IMR-90 (cell line): ENCODE measurements at regions not wholly inside any gene's neighbourhood (a gene's known extent, or its start where the extent isn't known, plus 50 kb on each side); places are given as distances from the start of the nearest gene placed in this dataset.

ENCODE experiments used
- BHLHE40 ChIP-seq: fragments of 150-350 bp; IDR thresholded peaks from 2 replicates; pipeline ENCODE4 v1.6.1; 2016; ENCODE audit warnings: mild to moderate bottlenecking, low read depth, low read length
- CHD1 ChIP-seq: IDR thresholded peaks from 2 replicates; pipeline ENCODE4 v1.6.1; 2012; ENCODE audit warnings: low read depth, low read length, improper control_type of control experiment
- CTCF ChIP-seq: conservative IDR thresholded peaks from 2 replicates; pipeline ENCODE4 v1.5.1; 2012; ENCODE audit warnings: mild to moderate bottlenecking, low read depth, low read length, improper control_type of control experiment
- MXI1 ChIP-seq: IDR thresholded peaks from 2 replicates; pipeline ENCODE4 v1.6.1; 2012; ENCODE audit warnings: low read depth, mild to moderate bottlenecking, low read length, moderate library complexity, borderline replicate concordance
- POLR2A ChIP-seq: IDR thresholded peaks from 2 replicates; pipeline ENCODE4 v1.6.1; 2012; ENCODE audit warnings: mild to moderate bottlenecking, low read depth, low read length
- RAD21 ChIP-seq: IDR thresholded peaks from 2 replicates; pipeline ENCODE4 v1.6.1; 2012; ENCODE audit warnings: low read length, improper control_type of control experiment
- RFX5 ChIP-seq: IDR thresholded peaks from 2 replicates; pipeline ENCODE4 v1.8.0; 2012; ENCODE audit warnings: low read depth, mild to moderate bottlenecking, low read length, moderate library complexity
- SMC3 ChIP-seq: fragments of 150-350 bp; IDR thresholded peaks from 2 replicates; pipeline ENCODE4 v1.6.1; 2016; ENCODE audit warnings: low read depth, mild to moderate bottlenecking, antibody characterized with exemption, low read length, moderate library complexity
- USF2 ChIP-seq: fragments of 150-350 bp; IDR thresholded peaks from 2 replicates; pipeline ENCODE4 v1.6.1; 2017; ENCODE audit warnings: mild to moderate bottlenecking, antibody characterized with exemption, low read length, low read depth

DNA sequence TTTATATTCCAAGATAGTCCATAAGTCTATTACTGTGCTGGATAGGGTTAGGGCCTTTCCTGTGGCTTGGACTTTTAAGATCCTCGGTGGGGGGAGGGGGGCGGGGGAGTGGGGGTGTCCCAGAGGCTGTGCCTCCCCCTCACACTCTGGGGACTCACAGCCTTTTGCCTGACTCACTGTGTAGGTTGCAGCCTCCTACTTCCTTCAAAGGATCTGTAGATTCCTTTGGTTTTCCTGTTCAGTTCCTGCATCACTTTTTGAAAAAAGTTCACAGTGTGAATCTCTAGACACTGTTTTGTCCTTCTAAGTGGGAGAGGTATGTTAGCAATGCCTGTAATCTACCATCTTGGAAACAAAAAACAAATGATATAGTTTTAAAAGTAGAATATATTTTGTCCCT is 999.9 kb downstream of the GLUD2 start:
- no peak for TF ChIP-seq CTCF
- TF ChIP-seq BHLHE40, result no peak
- no peak for TF ChIP-seq POLR2A
- no peak for TF ChIP-seq RFX5
- TF ChIP-seq USF2, result no peak
- no peak for TF ChIP-seq SMC3
- TF ChIP-seq RAD21, result no peak
- no peak for TF ChIP-seq MXI1
- TF ChIP-seq CHD1, result no peak
